Jurkat, Clone E6-1 (cell line): ENCODE measurements at regions not wholly inside any gene's neighbourhood (a gene's known extent, or its start where the extent isn't known, plus 50 kb on each side); places are given as distances from the start of the nearest gene placed in this dataset.

Experiments used
- DNase-seq: peaks from one replicate; pipeline ENCODE4 v3.0.0-alpha.2; 2011; ENCODE audit warnings: low read depth, low spot score
- H3K4me3 ChIP-seq: 2 replicates; pipeline ENCODE4 v1.5.1; 2011; ENCODE audit warnings: mild to moderate bottlenecking, low read length, control low read depth, moderate library complexity

DNA sequence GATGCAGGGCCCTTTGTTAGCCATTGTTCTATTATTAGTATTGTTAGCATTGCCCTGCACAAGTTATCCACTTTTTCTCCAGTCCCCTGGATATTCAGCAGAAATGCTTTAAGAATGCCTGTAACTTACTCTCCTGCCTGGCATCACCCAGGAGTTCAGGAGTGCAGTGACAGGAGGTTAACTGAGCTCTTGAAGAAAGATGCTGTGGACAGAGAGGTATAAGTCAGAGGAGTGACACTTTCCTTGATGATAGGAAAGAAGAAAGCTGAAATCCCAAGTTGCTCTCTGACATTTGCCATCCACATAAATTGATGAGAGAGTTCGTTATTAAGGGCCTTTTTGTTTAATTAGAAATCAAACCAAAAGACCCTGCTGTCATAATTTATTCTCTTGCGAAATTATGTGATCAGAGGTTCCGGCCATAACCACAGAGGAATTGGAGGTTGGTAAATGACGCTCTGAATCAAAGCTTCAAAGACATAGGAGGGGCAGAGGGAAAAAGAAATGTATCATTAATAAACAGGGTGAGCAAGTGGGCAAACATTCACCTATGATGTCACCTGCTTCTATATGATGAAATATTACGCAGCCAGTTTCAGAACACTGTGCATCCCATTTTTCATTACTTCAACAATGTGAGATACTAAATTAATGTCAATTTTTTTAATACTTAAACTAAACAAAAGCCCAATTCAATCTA, 230.2 kb upstream of the JADE1 start:
- H3K4me3 ChIP-seq, result no peak overlapping the region
- no peak for DNase-seq

DNA sequence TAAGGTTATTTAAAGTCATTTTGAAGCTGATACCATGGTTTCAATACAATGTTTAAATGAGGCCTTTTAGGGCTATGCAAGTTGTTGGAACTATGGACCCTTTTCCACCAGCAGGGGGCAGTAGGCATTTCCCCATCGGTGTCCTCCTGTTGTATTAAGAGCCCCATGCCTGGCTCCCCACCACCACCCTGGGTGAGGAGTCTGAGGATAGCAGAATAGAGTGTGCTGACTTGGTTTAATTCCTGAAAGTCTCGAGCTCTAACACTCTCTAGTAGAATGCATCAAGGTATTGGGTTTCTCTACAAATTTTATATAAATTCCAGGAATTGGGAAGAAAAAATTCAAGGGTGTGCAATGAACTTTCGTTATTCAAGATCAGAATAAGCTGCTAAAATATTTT, 234.8 kb upstream of the JADE1 start:
- DNase-seq, result peak; percentile 74
- H3K4me3 ChIP-seq, result no peak overlapping the region

DNA sequence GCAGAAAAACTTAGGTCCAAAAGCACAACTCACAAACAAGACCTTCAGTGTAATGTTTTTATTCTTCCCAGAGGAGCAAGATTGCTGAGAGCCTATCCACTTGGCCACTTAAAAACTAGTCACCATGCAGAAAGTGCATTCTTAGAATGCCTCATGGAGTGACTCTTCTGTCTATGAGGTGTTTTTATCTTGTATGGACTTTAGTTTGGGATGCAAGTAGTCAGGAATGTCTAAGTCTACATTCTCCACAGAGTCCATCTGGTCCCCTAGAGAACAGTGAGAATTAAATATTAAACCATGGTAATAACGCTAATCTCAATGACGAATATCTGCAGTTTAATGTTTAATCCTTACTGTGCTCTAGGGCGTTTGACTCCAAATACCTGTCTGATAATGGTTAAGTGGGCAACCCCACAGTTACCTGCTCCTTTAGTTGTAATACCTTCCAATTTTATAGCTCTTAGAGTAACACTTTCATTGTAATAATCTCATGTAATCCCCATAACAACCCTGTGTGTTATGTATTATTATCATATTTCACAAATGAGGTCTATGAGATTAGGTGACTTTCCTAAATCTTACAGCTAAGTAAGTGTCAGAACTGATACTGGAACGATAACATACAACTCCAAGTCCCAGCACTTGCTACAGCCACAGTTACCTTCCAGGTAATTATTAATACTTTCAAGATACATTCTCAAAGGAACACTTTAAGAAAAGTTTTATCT, 235.6 kb upstream of the JADE1 start:
- no peak for DNase-seq
- no peak overlapping the region for H3K4me3 ChIP-seq

DNA sequence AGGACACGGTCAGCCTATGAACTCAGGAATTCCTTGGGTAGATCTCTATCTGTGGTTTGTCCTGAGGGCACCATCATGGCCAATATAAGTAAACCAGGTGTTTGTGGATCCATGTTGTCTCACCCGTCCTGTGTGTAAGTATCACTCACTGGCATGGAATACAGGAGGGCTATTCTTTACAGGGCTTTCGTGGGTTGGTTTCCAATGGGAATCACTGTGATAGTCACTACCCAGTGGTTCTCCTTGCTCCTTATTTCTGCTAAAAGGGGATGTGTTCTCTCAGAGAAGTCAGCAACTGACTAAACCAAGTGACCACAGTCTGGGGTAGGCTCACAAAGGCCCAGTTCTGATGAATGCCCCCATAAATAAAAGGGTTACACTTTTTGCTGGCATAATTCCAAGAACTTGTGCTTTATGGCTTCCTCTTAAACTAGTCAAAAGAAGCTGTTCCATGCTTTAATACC, 236.7 kb upstream of the JADE1 start:
- no peak for DNase-seq
- H3K4me3 ChIP-seq, result no peak overlapping the region

DNA sequence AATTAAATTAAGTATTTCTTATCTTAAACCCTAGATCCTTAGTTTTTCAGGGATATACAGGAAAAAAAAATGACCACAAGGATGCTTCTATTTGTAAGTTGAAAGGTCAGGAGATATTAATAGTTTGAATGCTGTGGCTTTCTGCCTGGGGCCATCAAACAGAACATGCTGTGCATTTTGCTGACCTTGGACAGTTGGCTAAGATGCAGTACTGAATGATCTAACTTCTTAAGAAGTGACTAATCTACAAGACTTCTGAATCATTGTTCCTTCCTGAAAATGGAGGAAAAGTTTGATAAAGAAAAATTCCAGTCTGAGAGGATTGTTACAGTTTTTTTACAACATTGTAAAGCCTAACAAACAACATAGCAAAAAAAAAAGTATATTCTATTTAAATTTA, 237.8 kb upstream of the JADE1 start:
- no peak for DNase-seq
- H3K4me3 ChIP-seq, result no peak overlapping the region

DNA sequence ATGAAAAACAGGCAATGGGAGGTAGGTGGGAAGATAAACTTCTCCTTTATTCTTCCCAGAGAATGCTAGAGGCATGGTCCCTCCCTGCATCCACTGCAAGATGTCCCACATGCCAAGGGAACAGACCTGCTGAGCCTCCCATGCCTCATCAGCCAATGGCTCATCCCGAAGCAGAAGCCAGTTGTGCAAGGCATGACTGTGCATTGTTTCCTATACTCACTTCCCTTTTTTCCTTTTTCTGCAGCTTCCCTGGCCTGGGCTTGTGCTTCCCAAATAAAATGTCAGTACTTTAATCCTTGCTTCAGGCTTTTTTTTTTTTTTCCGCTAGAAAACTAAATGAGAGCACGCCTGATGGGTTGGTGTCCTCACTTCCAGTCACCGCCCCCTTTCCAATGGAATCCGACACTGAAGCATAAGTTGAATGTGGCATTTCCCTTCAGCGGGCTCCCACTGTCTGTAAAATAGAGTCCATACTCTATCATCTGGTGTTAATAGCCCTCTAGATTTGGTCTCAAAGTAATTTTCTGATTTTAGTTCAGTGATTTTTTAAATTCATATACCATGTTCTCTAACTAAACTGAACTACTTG, 239.0 kb upstream of the JADE1 start:
- DNase-seq, result no peak
- no peak overlapping the region for H3K4me3 ChIP-seq

DNA sequence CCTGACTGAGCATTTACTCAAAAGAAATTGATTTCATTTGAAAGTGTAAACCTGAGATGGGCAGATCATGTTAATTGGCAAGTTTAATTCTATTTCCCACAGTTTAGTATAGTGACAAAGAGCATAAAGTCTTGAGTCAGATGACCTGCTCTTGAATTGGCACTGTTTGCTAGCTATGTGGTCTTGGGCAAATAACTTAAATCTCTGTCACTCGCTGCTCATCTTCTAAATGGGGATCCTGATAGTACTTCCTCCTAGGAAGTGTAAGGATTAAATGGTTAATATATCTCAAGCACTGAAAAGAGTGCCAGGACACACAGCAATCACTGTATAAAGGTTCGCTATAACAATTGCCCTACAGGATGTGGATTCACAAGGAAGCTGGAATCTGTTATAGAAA, 242.8 kb upstream of the JADE1 start:
- no peak for DNase-seq
- no peak overlapping the region for H3K4me3 ChIP-seq

DNA sequence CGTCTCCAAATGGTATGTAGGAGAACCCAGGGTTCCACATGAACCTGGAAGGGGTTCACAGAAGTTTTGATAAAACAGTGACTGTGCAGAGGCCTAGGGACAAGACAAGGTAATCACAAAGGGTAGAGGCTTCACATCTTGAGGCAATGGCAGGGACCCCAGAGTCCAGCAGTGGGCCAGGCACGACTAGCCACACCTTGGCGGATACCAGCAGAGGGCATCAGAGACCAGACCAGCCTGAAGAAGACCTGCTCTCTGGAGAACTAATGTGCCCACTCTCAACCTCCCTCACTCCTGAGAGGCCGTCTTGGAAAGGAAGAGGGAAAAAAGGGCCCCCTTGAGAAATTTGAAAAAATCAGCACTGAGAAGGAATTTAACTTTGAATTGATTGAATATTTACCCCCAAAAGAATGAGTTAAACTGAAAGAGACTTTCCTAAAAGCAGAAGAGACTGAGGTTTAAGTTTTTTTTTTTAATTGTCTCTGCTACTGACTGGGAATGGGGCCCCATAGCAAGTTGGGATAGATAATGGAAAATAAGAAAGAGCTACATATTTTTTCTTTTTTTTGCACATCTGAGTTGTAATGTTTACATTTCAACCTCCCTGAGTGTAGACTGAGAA, 243.8 kb upstream of the JADE1 start:
- DNase-seq, result peak; percentile 11
- H3K4me3 ChIP-seq, result no peak overlapping the region

DNA sequence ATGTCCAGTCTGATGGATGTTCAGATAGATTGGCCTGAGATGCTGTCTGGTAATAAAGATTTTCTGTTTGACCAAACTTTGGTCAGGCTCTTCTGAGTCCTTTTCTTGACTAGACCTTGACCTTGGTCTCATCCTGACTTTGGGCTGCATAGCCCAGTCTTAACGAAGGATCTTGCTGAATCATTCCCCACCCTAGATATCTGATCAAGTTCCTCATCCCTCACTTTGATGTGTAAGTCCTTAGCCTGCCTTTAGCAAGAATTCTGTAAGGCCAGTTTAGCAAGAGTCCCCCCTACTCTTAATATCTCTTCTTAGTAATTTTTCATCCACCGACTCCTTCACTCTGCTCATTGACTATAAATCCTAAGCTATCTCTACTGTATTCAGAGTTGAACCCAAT, 244.4 kb upstream of the JADE1 start:
- no peak overlapping the region for H3K4me3 ChIP-seq
- no peak for DNase-seq

DNA sequence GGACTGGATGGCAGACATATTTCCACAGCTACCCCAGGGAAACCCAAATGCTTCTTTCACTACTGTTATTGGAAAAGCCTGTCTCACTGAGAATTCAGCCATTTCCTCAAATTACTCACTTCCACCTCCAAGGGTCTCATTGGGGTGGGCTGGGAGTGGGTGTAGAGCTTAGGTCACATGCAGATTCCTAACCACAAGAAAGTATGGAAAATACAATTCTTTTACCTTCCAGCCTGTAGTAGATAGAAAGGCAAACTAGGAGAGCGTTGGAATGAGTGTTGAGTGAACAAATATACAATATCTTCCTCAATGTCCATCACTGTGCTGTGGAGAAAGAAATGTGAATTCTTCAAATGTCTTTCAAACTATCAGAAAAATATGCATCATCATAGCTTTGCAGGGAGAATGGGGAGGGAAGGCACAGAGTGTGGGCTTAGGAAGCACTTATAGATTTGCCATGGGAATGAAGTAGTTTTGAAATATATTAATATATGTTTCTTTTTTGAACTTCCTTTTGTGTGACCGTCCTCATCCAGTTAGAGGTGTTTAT, 245.3 kb upstream of the JADE1 start:
- DNase-seq, result no peak
- H3K4me3 ChIP-seq, result no peak overlapping the region

DNA sequence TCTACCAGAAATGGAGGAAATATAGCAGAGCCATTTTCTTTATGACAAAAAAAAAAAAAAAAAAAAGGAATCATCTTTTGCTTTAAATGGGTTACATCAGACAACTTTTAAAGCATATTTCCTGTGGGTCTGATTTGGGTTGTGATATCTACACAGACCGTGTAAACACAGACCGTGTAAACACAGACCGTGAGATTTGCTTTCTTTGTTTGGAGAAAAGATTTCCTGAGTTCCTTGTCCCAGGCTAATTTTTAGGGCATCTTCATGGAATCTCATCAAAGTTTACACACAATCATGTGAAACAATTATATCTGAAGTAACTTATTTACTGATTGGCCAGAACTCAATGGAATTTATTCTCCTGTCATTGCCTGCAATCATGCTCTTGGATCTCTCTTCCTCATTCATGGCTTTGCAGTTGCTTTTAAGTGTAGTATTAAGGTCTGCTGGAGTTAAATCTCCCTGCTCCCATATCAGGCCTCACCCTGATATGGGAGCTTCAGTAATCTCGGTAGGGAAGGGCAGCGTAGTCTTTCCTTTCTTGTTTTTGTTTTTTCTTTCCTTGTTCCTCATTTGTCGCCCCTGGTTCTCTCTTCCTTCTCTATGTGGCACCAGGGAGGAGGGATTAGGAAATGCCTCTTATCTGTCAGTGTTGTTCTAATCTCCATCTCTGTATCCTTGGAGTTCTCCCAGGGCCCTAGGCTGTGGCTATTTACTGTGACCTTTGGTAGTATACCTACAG, 248.6 kb upstream of the JADE1 start:
- DNase-seq, result no peak
- H3K4me3 ChIP-seq, result no peak overlapping the region

DNA sequence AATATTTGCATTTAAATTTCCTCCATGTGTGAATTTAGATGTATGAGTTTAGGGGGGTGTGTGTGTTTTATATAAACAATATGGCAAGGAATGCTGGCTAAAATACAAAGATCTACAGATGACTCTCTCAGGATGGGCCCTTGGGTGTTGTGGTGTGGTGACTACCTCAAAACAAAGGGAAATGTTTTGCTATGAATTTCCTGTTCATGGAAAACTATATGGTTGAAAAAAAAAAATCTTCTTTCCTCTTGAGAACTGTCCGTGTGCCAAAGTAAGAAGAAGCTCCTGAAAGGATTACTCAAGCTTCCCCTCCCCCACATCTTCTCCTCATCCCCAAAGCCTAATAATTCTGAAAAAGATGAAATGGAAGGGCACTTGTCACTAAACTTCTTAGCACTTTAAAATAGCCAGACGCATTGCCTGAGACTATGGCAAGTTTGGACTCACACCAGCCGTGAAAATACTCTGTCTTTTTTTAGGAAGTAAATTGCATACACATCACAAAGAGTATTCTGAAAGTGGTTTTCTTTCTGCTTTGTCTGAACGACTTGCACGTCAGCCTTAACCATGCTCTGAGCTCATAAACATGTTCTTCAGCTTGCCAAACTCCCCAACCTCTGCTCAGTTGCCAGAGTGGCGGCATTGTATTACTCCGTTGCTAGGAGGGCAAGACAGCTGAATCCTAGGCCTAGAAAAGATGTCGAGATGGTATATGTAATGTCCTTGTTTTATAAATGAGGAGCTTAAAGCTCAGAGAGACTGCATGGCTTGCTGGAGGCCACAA, 250.4 kb upstream of the JADE1 start:
- no peak for DNase-seq
- H3K4me3 ChIP-seq, result no peak overlapping the region

DNA sequence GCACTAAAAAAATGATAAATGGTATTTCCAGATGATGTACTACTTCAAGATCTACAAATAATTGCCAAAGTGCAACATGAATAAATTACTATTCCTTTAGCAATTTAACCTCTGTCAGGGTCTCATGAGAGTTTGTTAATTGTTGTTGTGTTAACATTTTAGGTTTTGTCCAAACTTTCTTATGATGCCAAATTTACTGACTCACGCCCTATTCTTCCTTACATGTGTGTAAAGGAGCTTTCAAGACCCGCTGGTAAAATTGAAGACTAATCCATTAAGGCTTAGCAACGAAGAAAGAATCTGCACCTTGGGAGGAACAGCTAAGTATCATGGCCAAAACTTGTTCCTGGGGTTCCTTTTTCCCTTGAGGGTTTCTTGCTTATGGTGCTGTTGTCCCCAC, 252.7 kb upstream of the JADE1 start:
- H3K4me3 ChIP-seq, result no peak overlapping the region
- no peak for DNase-seq

DNA sequence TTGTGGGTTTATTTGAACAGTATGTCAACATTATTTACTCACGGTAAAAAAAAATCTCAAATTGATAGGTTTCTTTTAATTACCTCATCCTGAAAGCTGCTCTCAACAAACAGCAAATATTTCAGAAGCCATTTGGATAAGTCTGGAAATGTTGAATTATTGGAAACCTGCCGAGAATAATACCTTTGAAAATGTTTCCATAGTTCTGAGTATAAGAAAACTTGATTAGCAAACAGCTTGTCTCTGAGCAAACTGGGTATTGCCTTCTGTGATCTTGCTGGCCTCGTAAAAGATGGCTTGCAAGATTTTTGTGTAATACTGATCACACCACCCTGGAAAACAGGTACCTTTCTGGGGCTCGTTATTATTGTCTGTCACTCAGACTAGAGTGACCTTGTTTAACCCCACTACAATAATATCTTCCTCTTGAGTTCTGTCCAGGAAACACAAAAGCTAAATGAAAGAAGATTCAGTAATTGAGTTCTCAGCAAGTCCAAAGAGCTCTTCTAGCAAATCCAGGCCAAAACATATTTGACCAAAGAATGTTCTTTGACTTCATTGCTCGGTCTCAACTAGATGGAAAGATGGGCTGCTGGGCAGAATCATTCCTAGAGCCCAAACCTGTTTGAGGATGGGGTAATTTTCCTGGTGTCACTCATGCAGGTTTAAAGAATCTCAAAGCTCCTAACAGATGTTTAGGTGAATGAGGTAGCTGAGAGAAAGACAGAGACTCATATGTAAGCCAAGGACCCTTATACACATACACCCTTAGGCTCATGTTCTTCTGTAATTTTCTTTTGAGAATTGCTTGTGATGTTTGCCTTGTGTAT, 255.6 kb upstream of the JADE1 start:
- no peak for DNase-seq
- H3K4me3 ChIP-seq, result no peak overlapping the region

DNA sequence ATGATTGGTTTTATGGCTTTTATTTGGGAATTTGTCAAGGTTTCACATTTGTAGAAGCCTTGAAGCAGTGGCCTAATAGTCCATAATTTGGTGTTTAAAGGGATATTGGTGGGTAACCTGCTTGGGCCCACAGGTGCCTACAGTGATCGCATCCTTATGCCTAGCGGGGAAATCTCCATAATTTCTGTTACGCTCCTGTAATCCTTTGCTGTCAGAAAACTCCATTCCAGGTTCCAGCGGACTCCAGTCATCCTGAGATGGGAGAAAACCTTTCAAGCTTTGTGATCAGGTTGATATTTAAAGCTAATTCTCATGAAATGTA, 257.0 kb upstream of the JADE1 start:
- H3K4me3 ChIP-seq, result no peak overlapping the region
- DNase-seq, result no peak

DNA sequence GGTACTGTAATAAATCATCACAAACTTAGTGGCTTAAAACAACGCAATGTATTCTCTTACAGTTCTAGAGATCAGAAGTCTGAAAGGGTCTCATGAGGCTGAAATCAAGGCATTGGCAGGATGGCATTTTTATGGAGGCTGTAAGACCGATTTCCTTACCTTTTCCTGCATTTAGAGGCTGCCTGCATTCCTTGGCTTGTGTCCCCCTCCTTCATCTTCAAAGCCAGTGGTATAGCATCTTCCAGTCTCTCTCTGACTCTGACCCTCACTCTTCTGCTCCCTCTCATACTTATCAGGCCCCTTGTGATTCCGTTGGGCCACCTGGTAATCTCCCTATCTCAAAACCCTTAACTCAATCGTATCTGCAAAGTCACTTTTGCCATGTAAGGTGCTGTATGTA, 258.2 kb upstream of the JADE1 start:
- DNase-seq, result no peak
- H3K4me3 ChIP-seq, result no peak overlapping the region

DNA sequence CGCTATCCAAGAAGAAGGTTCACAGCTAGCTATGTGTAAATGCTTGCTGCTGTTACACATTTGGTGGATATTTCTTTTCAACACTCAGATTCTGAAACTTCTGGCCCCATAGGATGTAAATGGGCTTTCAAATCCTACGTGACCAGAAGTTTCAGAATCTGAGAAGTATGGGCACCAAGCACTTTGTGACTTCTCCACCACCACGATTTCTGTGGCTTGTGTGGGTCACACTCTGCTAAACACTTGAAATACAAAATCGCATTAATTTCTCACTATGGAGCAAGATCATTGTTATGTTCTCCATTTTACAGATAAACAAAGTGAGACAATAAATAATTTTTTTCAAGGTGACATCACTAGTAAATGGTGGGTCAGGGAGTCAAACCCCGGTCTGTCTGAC, 259.4 kb upstream of the JADE1 start:
- no peak for DNase-seq
- no peak overlapping the region for H3K4me3 ChIP-seq

DNA sequence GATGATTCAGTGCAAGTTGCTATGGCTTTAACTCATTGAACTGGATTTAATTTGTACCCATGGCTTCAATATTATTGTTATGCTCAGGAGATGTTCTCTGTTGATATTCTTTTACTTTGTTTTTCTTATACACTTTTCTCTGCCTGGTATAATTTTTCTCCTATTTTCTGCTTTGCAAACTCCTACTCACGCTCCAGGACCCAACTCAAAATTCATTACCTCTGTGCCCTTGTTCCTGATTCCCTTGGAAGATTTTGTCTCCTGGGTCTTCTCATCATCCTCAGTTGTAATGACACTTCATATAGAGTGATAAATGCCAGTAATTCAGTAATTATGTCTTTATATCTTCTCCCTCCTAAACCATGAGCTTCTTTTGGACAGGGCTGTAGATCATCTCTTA, 259.9 kb upstream of the JADE1 start:
- DNase-seq, result no peak
- no peak overlapping the region for H3K4me3 ChIP-seq
